ENCODE measurements at regions not wholly inside any gene's neighbourhood (a gene's known extent, or its start where the extent isn't known, plus 50 kb on each side); places are given as distances from the start of the nearest gene placed in this dataset.

DNA sequence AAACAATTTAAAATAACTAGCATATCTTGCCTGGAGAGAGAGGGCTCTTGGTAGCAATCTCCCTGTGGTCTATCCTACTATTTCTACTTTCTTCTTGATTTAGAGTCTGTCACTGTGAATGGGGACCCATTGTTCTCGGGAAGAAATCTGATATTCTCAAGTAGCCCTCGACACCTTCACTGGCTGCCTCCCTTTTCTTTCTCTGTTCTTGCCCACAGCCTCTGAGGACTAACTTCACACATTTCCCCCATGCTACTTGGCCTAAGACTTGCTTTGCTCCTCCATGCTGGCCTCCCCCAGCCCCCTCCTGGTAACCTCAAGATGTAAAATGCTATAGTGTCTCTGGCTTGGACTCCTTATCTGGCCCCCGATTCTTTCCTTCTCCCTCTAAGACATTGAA lies 58.8 kb upstream of the NT5C1B start:
- 83% methylated on average over 3 of the region's 3 CpGs for WGBS
- H3K4me1 ChIP-seq (ENCODE audit: control insufficient read depth in 4 of 4, insufficient read depth in 4 of 4, low read length in 3 of 4) = peaks cover 0 to 7% (median 4%) of the 10 kb centered on the region in 4 donors
- H3K9me3 ChIP-seq (ENCODE audit: control insufficient read depth in 4 of 4, low read length in 3 of 4) = no peaks in the 10 kb centered on the region
- H3K9ac ChIP-seq (ENCODE audit: low read depth in 1 of 2, low read length in 2 of 2) = no peak overlapping the region
- H3K27me3 ChIP-seq (ENCODE audit: control insufficient read depth in 4 of 4, insufficient read depth in 4 of 4, low read length in 3 of 4) = no peaks in the 10 kb centered on the region
- DNase-seq (ENCODE audit: low spot score) = no peak
- no peaks in the 10 kb centered on the region for H3K36me3 ChIP-seq (ENCODE audit: control insufficient read depth in 4 of 4, insufficient read depth in 3 of 4, low read depth in 1 of 4, low read length in 3 of 4)
- H3K4me3 ChIP-seq (ENCODE audit: low read depth in 1 of 3, low read length in 3 of 3) = no peak overlapping the region
- H3K27ac ChIP-seq (ENCODE audit: low read depth in 1 of 2, low read length in 2 of 2) = no peak overlapping the region
- TF ChIP-seq FOXA2 (IDR thresholded peaks at IDR 0.05) = no peak
- TF ChIP-seq, protein P1, sequence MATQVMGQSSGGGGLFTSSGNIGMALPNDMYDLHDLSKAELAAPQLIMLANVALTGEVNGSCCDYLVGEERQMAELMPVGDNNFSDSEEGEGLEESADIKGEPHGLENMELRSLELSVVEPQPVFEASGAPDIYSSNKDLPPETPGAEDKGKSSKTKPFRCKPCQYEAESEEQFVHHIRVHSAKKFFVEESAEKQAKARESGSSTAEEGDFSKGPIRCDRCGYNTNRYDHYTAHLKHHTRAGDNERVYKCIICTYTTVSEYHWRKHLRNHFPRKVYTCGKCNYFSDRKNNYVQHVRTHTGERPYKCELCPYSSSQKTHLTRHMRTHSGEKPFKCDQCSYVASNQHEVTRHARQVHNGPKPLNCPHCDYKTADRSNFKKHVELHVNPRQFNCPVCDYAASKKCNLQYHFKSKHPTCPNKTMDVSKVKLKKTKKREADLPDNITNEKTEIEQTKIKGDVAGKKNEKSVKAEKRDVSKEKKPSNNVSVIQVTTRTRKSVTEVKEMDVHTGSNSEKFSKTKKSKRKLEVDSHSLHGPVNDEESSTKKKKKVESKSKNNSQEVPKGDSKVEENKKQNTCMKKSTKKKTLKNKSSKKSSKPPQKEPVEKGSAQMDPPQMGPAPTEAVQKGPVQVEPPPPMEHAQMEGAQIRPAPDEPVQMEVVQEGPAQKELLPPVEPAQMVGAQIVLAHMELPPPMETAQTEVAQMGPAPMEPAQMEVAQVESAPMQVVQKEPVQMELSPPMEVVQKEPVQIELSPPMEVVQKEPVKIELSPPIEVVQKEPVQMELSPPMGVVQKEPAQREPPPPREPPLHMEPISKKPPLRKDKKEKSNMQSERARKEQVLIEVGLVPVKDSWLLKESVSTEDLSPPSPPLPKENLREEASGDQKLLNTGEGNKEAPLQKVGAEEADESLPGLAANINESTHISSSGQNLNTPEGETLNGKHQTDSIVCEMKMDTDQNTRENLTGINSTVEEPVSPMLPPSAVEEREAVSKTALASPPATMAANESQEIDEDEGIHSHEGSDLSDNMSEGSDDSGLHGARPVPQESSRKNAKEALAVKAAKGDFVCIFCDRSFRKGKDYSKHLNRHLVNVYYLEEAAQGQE (IDR thresholded peaks at IDR 0.05) = no peak
- TF ChIP-seq, protein P2, sequence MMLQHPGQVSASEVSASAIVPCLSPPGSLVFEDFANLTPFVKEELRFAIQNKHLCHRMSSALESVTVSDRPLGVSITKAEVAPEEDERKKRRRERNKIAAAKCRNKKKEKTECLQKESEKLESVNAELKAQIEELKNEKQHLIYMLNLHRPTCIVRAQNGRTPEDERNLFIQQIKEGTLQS (IDR thresholded peaks at IDR 0.05) = no peak
- TF ChIP-seq, protein P3, sequence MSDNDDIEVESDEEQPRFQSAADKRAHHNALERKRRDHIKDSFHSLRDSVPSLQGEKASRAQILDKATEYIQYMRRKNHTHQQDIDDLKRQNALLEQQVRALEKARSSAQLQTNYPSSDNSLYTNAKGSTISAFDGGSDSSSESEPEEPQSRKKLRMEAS (IDR thresholded peaks at IDR 0.05) = no peak
- no peak for TF ChIP-seq GABPA (IDR thresholded peaks at IDR 0.05 in 1 of 2, conservative IDR thresholded peaks at IDR 0.05 in 1 of 2)
- TF ChIP-seq, protein P4, sequence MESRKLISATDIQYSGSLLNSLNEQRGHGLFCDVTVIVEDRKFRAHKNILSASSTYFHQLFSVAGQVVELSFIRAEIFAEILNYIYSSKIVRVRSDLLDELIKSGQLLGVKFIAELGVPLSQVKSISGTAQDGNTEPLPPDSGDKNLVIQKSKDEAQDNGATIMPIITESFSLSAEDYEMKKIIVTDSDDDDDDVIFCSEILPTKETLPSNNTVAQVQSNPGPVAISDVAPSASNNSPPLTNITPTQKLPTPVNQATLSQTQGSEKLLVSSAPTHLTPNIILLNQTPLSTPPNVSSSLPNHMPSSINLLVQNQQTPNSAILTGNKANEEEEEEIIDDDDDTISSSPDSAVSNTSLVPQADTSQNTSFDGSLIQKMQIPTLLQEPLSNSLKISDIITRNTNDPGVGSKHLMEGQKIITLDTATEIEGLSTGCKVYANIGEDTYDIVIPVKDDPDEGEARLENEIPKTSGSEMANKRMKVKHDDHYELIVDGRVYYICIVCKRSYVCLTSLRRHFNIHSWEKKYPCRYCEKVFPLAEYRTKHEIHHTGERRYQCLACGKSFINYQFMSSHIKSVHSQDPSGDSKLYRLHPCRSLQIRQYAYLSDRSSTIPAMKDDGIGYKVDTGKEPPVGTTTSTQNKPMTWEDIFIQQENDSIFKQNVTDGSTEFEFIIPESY (IDR thresholded peaks at IDR 0.05) = no peak
- TF ChIP-seq, protein P5, sequence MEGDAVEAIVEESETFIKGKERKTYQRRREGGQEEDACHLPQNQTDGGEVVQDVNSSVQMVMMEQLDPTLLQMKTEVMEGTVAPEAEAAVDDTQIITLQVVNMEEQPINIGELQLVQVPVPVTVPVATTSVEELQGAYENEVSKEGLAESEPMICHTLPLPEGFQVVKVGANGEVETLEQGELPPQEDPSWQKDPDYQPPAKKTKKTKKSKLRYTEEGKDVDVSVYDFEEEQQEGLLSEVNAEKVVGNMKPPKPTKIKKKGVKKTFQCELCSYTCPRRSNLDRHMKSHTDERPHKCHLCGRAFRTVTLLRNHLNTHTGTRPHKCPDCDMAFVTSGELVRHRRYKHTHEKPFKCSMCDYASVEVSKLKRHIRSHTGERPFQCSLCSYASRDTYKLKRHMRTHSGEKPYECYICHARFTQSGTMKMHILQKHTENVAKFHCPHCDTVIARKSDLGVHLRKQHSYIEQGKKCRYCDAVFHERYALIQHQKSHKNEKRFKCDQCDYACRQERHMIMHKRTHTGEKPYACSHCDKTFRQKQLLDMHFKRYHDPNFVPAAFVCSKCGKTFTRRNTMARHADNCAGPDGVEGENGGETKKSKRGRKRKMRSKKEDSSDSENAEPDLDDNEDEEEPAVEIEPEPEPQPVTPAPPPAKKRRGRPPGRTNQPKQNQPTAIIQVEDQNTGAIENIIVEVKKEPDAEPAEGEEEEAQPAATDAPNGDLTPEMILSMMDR (IDR thresholded peaks at IDR 0.05; ENCODE audit: low read depth, low read length, missing input control) = no peak
- TF ChIP-seq NR2F2 (IDR thresholded peaks at IDR 0.05) = no peak
- TF ChIP-seq RAD21 (IDR thresholded peaks at IDR 0.05) = no peak
- TF ChIP-seq YY1 (IDR thresholded peaks at IDR 0.05) = no peak
- no peak for TF ChIP-seq FOXA1 (IDR thresholded peaks at IDR 0.05)
- TF ChIP-seq HNF4G (IDR thresholded peaks at IDR 0.05) = no peak
- TF ChIP-seq RXRA (IDR thresholded peaks at IDR 0.05) = no peak
- TF ChIP-seq EGR1 (IDR thresholded peaks at IDR 0.05; ENCODE audit: low read depth in 2 of 2) = no peak
- TF ChIP-seq SP1 (IDR thresholded peaks at IDR 0.05) = no peak
- no peak for TF ChIP-seq HNF4A (conservative IDR thresholded peaks at IDR 0.05)

DNA sequence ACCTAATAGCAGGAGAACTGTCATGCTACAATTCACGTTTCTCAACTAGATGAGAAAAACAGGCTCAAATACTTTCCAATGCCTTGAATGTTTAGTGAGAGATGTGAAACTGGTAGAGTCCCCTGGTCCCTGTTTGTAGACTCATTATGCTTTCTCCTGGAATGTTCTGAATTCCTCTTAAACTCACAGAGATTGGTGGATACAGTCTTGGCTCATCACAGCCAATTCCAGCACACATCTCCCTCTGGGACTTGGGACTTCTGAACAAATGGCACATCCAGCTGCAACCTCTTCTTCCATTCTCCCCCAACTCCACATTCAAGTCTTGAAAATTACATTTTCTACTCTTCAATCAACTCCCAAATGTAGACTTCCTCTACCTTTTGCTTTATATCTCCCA lies 58.4 kb upstream of the NT5C1B start:
- no peak for DNase-seq (ENCODE audit: low spot score)
- whole genome bisulfite sequencing = 86% methylated on average over 1 of the region's 1 CpG
- Histone ChIP-seq H3K9ac (ENCODE audit: low read depth in 1 of 2, low read length in 2 of 2) (no peak overlapping the region), H3K27ac (ENCODE audit: low read depth in 1 of 2, low read length in 2 of 2) (no peak overlapping the region), H3K9me3 (ENCODE audit: control insufficient read depth in 4 of 4, low read length in 3 of 4) (no peaks in the 10 kb centered on the region), H3K27me3 (ENCODE audit: control insufficient read depth in 4 of 4, insufficient read depth in 4 of 4, low read length in 3 of 4) (no peaks in the 10 kb centered on the region), H3K4me1 (ENCODE audit: control insufficient read depth in 4 of 4, insufficient read depth in 4 of 4, low read length in 3 of 4) (peaks cover 0 to 7% (median 4%) of the 10 kb centered on the region in 4 donors), H3K36me3 (ENCODE audit: control insufficient read depth in 4 of 4, insufficient read depth in 3 of 4, low read depth in 1 of 4, low read length in 3 of 4) (no peaks in the 10 kb centered on the region), H3K4me3 (ENCODE audit: low read depth in 1 of 3, low read length in 3 of 3) (no peak overlapping the region)
- TF ChIP-seq, protein P5 (IDR thresholded peaks at IDR 0.05; ENCODE audit: low read depth, low read length, missing input control) = no peak
- TF ChIP-seq TAF1 (conservative IDR thresholded peaks at IDR 0.05) (no peak), HNF4A (conservative IDR thresholded peaks at IDR 0.05) (no peak), RAD21 (IDR thresholded peaks at IDR 0.05) (no peak), EGR1 (IDR thresholded peaks at IDR 0.05; ENCODE audit: low read depth in 2 of 2) (no peak)
- TF ChIP-seq, protein P2 (IDR thresholded peaks at IDR 0.05) = no peak

All from liver (tissue), 8 donors.